PFSK-1 (cell line): ENCODE measurements at regions not wholly inside any gene's neighbourhood (a gene's known extent, or its start where the extent isn't known, plus 50 kb on each side); places are given as distances from the start of the nearest gene placed in this dataset.

ENCODE experiments used
- FOXP2 ChIP-seq: optimal IDR thresholded peaks from 2 replicates; pipeline ENCODE3; 2011; ENCODE audit warnings: borderline replicate concordance, control low read depth, inconsistent platforms; ENCODE audit not compliant: insufficient read depth; ENCODE audit errors: extremely low read length, extremely low read depth
- POLR2AphosphoS5 ChIP-seq: IDR thresholded peaks from 2 replicates; pipeline ENCODE4 v1.6.1; 2012; ENCODE audit warnings: low read depth, mild to moderate bottlenecking, control low read depth, low read length, moderate library complexity

- TF ChIP-seq FOXP2 (no peak), POLR2AphosphoS5 (no peak)
Observed at GRCh38 chr9:13361076-13361475, 81.6 kb upstream of the MPDZ start.
